Bronchial epithelial cell (primary cell): ENCODE measurements at regions not wholly inside any gene's neighbourhood (a gene's known extent, or its start where the extent isn't known, plus 50 kb on each side); places are given as distances from the start of the nearest gene placed in this dataset.
"Not testable (repeated sequence)": the region's sequence is repeated elsewhere in the genome, so short reads cannot be mapped to it uniquely, and the experiment has no call there.

Experiments used
- DNase-seq: peaks from one replicate; pipeline ENCODE4 v3.0.0-alpha.2; 2010; ENCODE audit warnings: low read depth
- FAIRE-seq: peaks from 2 replicates; lab custom pipeline; 2011; peaks lifted over from hg19 to GRCh38; lab: Jason Lieb, UNC
- H3K27me3 ChIP-seq: 2 replicates; pipeline ENCODE4 v1.5.1; 2011; ENCODE audit warnings: low read length; ENCODE audit not compliant: control insufficient read depth, insufficient read depth
- H3K36me3 ChIP-seq: 2 replicates; pipeline ENCODE4 v1.5.1; 2011; ENCODE audit warnings: low read length; ENCODE audit not compliant: control insufficient read depth, insufficient read depth
- H3K4me3 ChIP-seq: 2 replicates; pipeline ENCODE4 v1.5.1; 2011; ENCODE audit warnings: mild to moderate bottlenecking, low read depth, low read length, control low read depth
- TF ChIP-seq, protein P1 (sequence below): IDR thresholded peaks from 2 replicates; pipeline ENCODE4 v1.5.1; 2011; ENCODE audit warnings: mild to moderate bottlenecking, moderate library complexity, low read length, control low read depth, inconsistent platforms; ENCODE audit not compliant: insufficient read depth, severe bottlenecking

DNA sequence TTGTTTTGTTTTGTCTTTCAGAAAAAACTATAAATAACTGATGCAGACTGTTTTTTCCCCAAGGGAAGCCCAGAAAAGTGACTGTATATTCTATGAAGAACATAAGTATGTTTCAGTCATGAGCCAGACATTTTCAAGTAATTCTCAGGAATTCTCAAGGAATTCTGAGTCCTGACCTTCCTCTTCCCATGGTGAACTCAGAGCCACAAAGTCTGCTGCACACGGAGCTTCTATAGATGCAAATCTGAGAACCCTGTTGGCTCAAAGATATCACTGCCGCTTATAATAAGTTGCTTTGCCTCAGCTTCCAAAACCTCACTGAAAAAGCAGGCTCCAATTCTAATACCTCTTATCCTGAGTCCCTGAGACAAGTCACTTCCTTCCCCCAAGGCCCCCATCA, 418.5 kb upstream of the RUNX1 start:
- DNase-seq (no peak), FAIRE-seq (no peak)
- Histone ChIP-seq H3K36me3 (no peaks in the 10 kb centered on the region), H3K4me3 (no peak overlapping the region), H3K27me3 (no peaks in the 10 kb centered on the region)
- TF ChIP-seq, protein P1, sequence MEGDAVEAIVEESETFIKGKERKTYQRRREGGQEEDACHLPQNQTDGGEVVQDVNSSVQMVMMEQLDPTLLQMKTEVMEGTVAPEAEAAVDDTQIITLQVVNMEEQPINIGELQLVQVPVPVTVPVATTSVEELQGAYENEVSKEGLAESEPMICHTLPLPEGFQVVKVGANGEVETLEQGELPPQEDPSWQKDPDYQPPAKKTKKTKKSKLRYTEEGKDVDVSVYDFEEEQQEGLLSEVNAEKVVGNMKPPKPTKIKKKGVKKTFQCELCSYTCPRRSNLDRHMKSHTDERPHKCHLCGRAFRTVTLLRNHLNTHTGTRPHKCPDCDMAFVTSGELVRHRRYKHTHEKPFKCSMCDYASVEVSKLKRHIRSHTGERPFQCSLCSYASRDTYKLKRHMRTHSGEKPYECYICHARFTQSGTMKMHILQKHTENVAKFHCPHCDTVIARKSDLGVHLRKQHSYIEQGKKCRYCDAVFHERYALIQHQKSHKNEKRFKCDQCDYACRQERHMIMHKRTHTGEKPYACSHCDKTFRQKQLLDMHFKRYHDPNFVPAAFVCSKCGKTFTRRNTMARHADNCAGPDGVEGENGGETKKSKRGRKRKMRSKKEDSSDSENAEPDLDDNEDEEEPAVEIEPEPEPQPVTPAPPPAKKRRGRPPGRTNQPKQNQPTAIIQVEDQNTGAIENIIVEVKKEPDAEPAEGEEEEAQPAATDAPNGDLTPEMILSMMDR = no peak

DNA sequence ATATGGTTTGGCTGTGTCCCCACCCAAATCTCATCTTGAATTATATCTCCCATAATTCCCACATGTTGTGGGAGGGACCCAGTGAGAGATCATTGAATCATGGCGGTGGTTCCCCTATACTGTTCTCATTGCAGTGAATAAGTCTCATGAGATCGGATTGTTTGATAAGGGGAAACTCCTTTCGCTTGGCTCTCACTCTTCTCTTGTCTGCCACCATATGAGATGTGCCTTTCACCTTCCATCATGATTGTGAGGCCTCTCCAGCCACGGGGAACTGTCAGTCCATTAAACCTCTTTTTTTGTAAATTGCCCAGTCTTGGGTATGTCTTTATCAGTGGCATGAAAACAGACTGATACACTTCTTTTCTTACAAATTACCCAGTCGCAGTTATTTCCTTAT, 417.6 kb upstream of the RUNX1 start:
- FAIRE-seq, DNase-seq, H3K36me3 ChIP-seq, H3K27me3 ChIP-seq, H3K4me3 ChIP-seq: not testable (repeated sequence)

DNA sequence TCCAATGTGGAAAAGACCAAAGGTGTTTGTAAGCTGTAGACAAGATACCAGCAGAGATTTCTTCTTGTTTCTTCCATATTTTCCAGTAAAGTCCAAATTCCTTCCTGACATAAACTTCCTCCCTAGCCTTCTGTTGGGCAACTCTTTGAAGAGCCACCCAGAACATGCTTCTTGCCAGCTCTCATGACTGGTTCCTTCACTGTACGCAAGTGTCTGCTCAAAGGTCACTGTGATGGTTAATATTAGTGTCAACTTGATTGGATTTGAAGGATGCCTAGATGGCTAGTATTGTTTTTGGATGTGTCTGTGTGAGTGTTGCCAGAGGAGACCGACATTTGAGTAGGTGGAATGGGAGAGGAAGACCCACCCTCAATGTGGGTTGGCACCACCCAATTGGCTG, 416.6 kb upstream of the RUNX1 start:
- Histone ChIP-seq H3K27me3 (no peaks in the 10 kb centered on the region), H3K4me3 (no peak overlapping the region), H3K36me3 (no peaks in the 10 kb centered on the region)
- TF ChIP-seq, protein P1 = no peak
- DNase-seq = no peak
- FAIRE-seq = no peak

DNA sequence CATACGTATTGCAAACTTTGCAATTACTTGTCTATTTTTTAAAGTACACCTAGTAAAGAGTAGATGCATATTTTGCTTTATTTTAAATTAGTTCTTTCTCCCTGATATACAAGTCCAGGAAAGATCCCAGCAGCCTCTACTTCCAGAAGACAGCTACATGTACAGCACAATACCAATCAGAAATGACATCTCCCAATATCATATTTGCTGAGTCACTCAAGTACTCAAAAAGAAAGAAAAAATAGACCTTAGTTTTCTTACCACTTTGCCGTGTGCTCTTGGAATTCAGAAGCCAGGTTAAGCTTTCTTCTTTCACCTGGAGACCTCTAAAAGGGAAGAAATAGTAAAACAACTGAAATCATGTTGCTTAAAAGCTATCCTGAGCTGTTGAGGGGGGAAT, 412.6 kb upstream of the RUNX1 start:
- Histone ChIP-seq H3K36me3 (no peaks in the 10 kb centered on the region), H3K4me3 (no peak overlapping the region), H3K27me3 (no peaks in the 10 kb centered on the region)
- DNase-seq = no peak
- no peak for FAIRE-seq
- TF ChIP-seq, protein P1 = no peak

DNA sequence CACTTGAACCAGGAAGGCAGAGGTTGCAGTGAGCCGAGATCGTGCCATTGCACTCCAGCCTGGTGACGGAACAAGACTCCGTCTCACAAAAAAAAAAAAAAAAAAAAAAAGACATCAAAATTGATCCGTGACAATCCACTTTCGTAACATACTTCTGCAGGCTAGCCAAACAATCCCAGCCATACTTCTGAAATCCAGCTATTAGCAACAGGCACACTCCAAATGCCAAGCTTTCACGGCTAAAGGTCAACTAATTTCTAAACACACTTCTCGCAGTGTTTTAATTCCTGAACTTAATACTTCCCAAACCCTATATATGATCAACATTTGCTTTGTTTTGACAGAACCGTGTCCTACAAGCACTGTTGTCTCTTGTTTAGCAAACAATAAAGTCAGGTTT, 411.3 kb upstream of the RUNX1 start:
- no peak for DNase-seq
- no peaks in the 10 kb centered on the region for H3K36me3 ChIP-seq
- no peak overlapping the region for H3K4me3 ChIP-seq
- no peaks in the 10 kb centered on the region for H3K27me3 ChIP-seq
- FAIRE-seq = no peak
- TF ChIP-seq, protein P1 = no peak

DNA sequence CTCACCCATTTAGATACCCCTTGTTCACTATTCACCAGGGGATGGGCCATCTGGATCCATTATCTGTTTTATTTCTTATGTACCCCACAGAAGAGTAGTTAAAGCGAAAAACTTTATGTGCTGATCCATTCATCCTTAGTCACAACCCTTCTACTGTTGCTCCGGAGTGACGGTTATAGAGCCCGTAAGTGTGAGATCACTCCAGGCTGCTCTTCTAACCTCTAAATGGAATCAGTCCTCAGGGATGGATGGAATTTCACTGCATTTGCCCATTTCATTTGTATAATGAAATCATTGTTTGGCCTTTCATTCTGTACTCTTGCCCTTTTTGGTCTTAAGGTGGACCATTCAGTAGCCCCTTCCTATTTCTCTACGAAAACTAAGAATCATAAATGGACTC, 409.3 kb upstream of the RUNX1 start:
- DNase-seq (no peak), FAIRE-seq (peak; percentile 28)
- TF ChIP-seq, protein P1 = no peak
- Histone ChIP-seq H3K4me3 (no peak overlapping the region), H3K36me3 (no peaks in the 10 kb centered on the region), H3K27me3 (no peaks in the 10 kb centered on the region)
